ENCODE measurements at regions not wholly inside any gene's neighbourhood (a gene's known extent, or its start where the extent isn't known, plus 50 kb on each side); places are given as distances from the start of the nearest gene placed in this dataset.

- Histone ChIP-seq H3K4me1 (ENCODE audit: control insufficient read depth in 1 of 2, insufficient read depth in 2 of 2, low read length in 2 of 2) (no peaks in the 10 kb centered on the region), H2AK5ac (ENCODE audit: low read length) (no peak overlapping the region), H4K8ac (ENCODE audit: low read depth, low read length) (no peak overlapping the region), H2AFZ (ENCODE audit: insufficient read depth, low read length, poor library complexity) (no peak overlapping the region), H3K14ac (ENCODE audit: low read length) (no peak overlapping the region), H4K12ac (ENCODE audit: low read depth, low read length) (no peak overlapping the region), H3K79me1 (ENCODE audit: low read length) (no peaks in the 10 kb centered on the region), H3K4me2 (ENCODE audit: low read length) (no peak overlapping the region), H3K27ac (ENCODE audit: low read depth, low read length) (no peak overlapping the region), H4K91ac (ENCODE audit: low read depth, low read length) (no peak overlapping the region), H2BK120ac (ENCODE audit: insufficient read depth, low read length, poor library complexity) (no peak overlapping the region), H3K4ac (ENCODE audit: low read depth, low read length) (no peak overlapping the region), H3K36me3 (ENCODE audit: control insufficient read depth in 1 of 2, insufficient read depth in 2 of 2, low read length in 2 of 2) (no peaks in the 10 kb centered on the region), H3K27me3 (ENCODE audit: insufficient read depth, low read length) (no peaks in the 10 kb centered on the region), H2BK12ac (ENCODE audit: low read length) (no peak overlapping the region), H3K9me3 (ENCODE audit: insufficient read depth, low read depth, low read length) (no peaks in the 10 kb centered on the region), H3K18ac (ENCODE audit: low read length) (no peak overlapping the region), H3K79me2 (ENCODE audit: control insufficient read depth, insufficient read depth, low read length, poor library complexity) (no peaks in the 10 kb centered on the region), H3K4me3 (ENCODE audit: low read depth, low read length) (no peak overlapping the region), H3K23ac (ENCODE audit: low read length) (no peak overlapping the region), H3K9ac (ENCODE audit: low read length) (no peak overlapping the region), H2BK5ac (ENCODE audit: low read depth, low read length, poor library complexity) (no peak overlapping the region)
- no peak for DNase-seq
- no CpG with 5 or more reads among the region's 1 CpG for WGBS (ENCODE audit: extremely low coverage, insufficient coverage, insufficient read length)
Observed at GRCh38 chr5:126016256-126016655, 407.0 kb upstream of the GRAMD2B start.

- Histone ChIP-seq H4K8ac (ENCODE audit: low read depth, low read length) (no peak overlapping the region), H3K9me3 (ENCODE audit: insufficient read depth, low read depth, low read length) (no peaks in the 10 kb centered on the region), H2AK5ac (ENCODE audit: low read length) (no peak overlapping the region), H2AFZ (ENCODE audit: insufficient read depth, low read length, poor library complexity) (no peak overlapping the region), H3K4me2 (ENCODE audit: low read length) (no peak overlapping the region), H3K79me1 (ENCODE audit: low read length) (no peaks in the 10 kb centered on the region), H3K9ac (ENCODE audit: low read length) (no peak overlapping the region), H3K4me3 (ENCODE audit: low read depth, low read length) (no peak overlapping the region), H3K27me3 (ENCODE audit: insufficient read depth, low read length) (no peaks in the 10 kb centered on the region), H3K14ac (ENCODE audit: low read length) (no peak overlapping the region), H3K4ac (ENCODE audit: low read depth, low read length) (no peak overlapping the region), H3K36me3 (ENCODE audit: control insufficient read depth in 1 of 2, insufficient read depth in 2 of 2, low read length in 2 of 2) (no peaks in the 10 kb centered on the region), H4K12ac (ENCODE audit: low read depth, low read length) (no peak overlapping the region), H3K4me1 (ENCODE audit: control insufficient read depth in 1 of 2, insufficient read depth in 2 of 2, low read length in 2 of 2) (no peaks in the 10 kb centered on the region), H3K18ac (ENCODE audit: low read length) (no peak overlapping the region), H3K23ac (ENCODE audit: low read length) (no peak overlapping the region), H4K91ac (ENCODE audit: low read depth, low read length) (no peak overlapping the region), H2BK120ac (ENCODE audit: insufficient read depth, low read length, poor library complexity) (no peak overlapping the region), H2BK5ac (ENCODE audit: low read depth, low read length, poor library complexity) (no peak overlapping the region), H3K27ac (ENCODE audit: low read depth, low read length) (no peak overlapping the region), H2BK12ac (ENCODE audit: low read length) (no peak overlapping the region), H3K79me2 (ENCODE audit: control insufficient read depth, insufficient read depth, low read length, poor library complexity) (no peaks in the 10 kb centered on the region)
- DNase-seq: no peak
- no CpG with 5 or more reads among the region's 2 CpGs for WGBS (ENCODE audit: extremely low coverage, insufficient coverage, insufficient read length)
Observed at GRCh38 chr5:126017096-126017495, 406.1 kb upstream of the GRAMD2B start.

- H3K36me3 ChIP-seq (ENCODE audit: control insufficient read depth in 1 of 2, insufficient read depth in 2 of 2, low read length in 2 of 2): no peaks in the 10 kb centered on the region
- no peak overlapping the region for H4K8ac ChIP-seq (ENCODE audit: low read depth, low read length)
- WGBS (ENCODE audit: extremely low coverage, insufficient coverage, insufficient read length): no CpG with 5 or more reads among the region's 5 CpGs
- H2AK5ac ChIP-seq (ENCODE audit: low read length): no peak overlapping the region
- H2AFZ ChIP-seq (ENCODE audit: insufficient read depth, low read length, poor library complexity): no peak overlapping the region
- no peak overlapping the region for H2BK5ac ChIP-seq (ENCODE audit: low read depth, low read length, poor library complexity)
- H3K14ac ChIP-seq (ENCODE audit: low read length): no peak overlapping the region
- no peak overlapping the region for H4K12ac ChIP-seq (ENCODE audit: low read depth, low read length)
- H2BK120ac ChIP-seq (ENCODE audit: insufficient read depth, low read length, poor library complexity): no peak overlapping the region
- no peaks in the 10 kb centered on the region for H3K79me1 ChIP-seq (ENCODE audit: low read length)
- no peaks in the 10 kb centered on the region for H3K27me3 ChIP-seq (ENCODE audit: insufficient read depth, low read length)
- H3K79me2 ChIP-seq (ENCODE audit: control insufficient read depth, insufficient read depth, low read length, poor library complexity): no peaks in the 10 kb centered on the region
- H3K23ac ChIP-seq (ENCODE audit: low read length): no peak overlapping the region
- no peaks in the 10 kb centered on the region for H3K4me1 ChIP-seq (ENCODE audit: control insufficient read depth in 1 of 2, insufficient read depth in 2 of 2, low read length in 2 of 2)
- H3K27ac ChIP-seq (ENCODE audit: low read depth, low read length): no peak overlapping the region
- H3K4me2 ChIP-seq (ENCODE audit: low read length): no peak overlapping the region
- no peak for DNase-seq
- no peak overlapping the region for H3K4me3 ChIP-seq (ENCODE audit: low read depth, low read length)
- H3K9me3 ChIP-seq (ENCODE audit: insufficient read depth, low read depth, low read length): no peaks in the 10 kb centered on the region
- H2BK12ac ChIP-seq (ENCODE audit: low read length): no peak overlapping the region
- no peak overlapping the region for H3K9ac ChIP-seq (ENCODE audit: low read length)
- no peak overlapping the region for H3K18ac ChIP-seq (ENCODE audit: low read length)
- no peak overlapping the region for H3K4ac ChIP-seq (ENCODE audit: low read depth, low read length)
- H4K91ac ChIP-seq (ENCODE audit: low read depth, low read length): no peak overlapping the region
Observed at GRCh38 chr5:126020770-126021169, 402.4 kb upstream of the GRAMD2B start.

GRCh38 chr5:126023994-126024441 is 399.2 kb upstream of the GRAMD2B start:
- H3K4me3 ChIP-seq (ENCODE audit: low read depth, low read length): no peak overlapping the region
- no peak overlapping the region for H3K27ac ChIP-seq (ENCODE audit: low read depth, low read length)
- H2BK120ac ChIP-seq (ENCODE audit: insufficient read depth, low read length, poor library complexity): no peak overlapping the region
- no peak overlapping the region for H3K23ac ChIP-seq (ENCODE audit: low read length)
- no peaks in the 10 kb centered on the region for H3K4me1 ChIP-seq (ENCODE audit: control insufficient read depth in 1 of 2, insufficient read depth in 2 of 2, low read length in 2 of 2)
- no peak overlapping the region for H3K18ac ChIP-seq (ENCODE audit: low read length)
- peaks cover 7% of the 10 kb centered on the region for H3K9me3 ChIP-seq (ENCODE audit: insufficient read depth, low read depth, low read length)
- no peak overlapping the region for H4K12ac ChIP-seq (ENCODE audit: low read depth, low read length)
- no peak overlapping the region for H2BK5ac ChIP-seq (ENCODE audit: low read depth, low read length, poor library complexity)
- no peaks in the 10 kb centered on the region for H3K79me2 ChIP-seq (ENCODE audit: control insufficient read depth, insufficient read depth, low read length, poor library complexity)
- no CpG with 5 or more reads among the region's 2 CpGs for WGBS (ENCODE audit: extremely low coverage, insufficient coverage, insufficient read length)
- H4K91ac ChIP-seq (ENCODE audit: low read depth, low read length): no peak overlapping the region
- DNase-seq: no peak
- no peak overlapping the region for H3K4me2 ChIP-seq (ENCODE audit: low read length)
- H3K9ac ChIP-seq (ENCODE audit: low read length): no peak overlapping the region
- H4K8ac ChIP-seq (ENCODE audit: low read depth, low read length): no peak overlapping the region
- no peak overlapping the region for H3K4ac ChIP-seq (ENCODE audit: low read depth, low read length)
- H3K14ac ChIP-seq (ENCODE audit: low read length): no peak overlapping the region
- no peak overlapping the region for H2BK12ac ChIP-seq (ENCODE audit: low read length)
- H2AK5ac ChIP-seq (ENCODE audit: low read length): no peak overlapping the region
- no peaks in the 10 kb centered on the region for H3K36me3 ChIP-seq (ENCODE audit: control insufficient read depth in 1 of 2, insufficient read depth in 2 of 2, low read length in 2 of 2)
- H3K27me3 ChIP-seq (ENCODE audit: insufficient read depth, low read length): no peaks in the 10 kb centered on the region
- no peak overlapping the region for H2AFZ ChIP-seq (ENCODE audit: insufficient read depth, low read length, poor library complexity)
- no peaks in the 10 kb centered on the region for H3K79me1 ChIP-seq (ENCODE audit: low read length)
